ENCODE measurements at regions not wholly inside any gene's neighbourhood (a gene's known extent, or its start where the extent isn't known, plus 50 kb on each side); places are given as distances from the start of the nearest gene placed in this dataset.
"Not testable (repeated sequence)": the region's sequence is repeated elsewhere in the genome, so short reads cannot be mapped to it uniquely, and the experiment has no call there.

GRCh38 chr7:93048136-93048930 lies 69.4 kb downstream of the SAMD9 start:
- DNase-seq (ENCODE audit: low read depth in 2 of 2), result no peak

DNA sequence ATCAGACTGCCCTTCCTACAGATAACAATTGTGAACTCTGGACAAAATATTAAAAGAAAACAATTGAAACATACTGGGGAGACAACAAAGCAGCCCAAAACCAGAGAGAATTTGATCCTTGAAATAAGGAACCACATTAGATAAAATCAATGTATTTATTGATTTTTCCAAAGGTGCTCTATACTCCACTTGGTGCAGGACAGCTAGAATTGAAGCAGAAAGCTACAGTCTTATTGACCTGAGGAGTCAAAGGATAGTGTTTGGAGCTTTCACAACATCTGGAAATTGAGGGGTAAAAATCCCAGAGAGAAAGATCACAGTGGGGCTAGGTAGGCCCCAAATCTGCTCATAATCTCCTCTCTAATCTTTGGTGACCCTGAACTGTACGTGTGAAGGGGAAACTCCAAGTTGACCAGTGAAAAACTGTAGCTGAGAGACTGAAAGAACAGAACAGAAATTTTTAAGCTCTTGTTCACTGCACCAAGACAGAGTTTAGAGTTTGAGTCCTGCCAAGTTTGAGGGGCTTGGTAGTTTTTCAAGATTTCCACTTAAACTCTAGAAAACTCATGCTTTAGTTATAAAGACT lies 70.2 kb downstream of the SAMD9 start:
- DNase-seq (ENCODE audit: low read depth in 2 of 2), result no peak

GRCh38 chr7:93046641-93047040 lies 71.1 kb downstream of the SAMD9 start:
- no peak for DNase-seq (ENCODE audit: low read depth in 2 of 2)

GRCh38 chr7:93044147-93044810 lies 73.5 kb downstream of the SAMD9 start:
- peak; percentile 92 to 93 for DNase-seq (ENCODE audit: low read depth in 2 of 2)

GRCh38 chr7:93043385-93043985 lies 74.3 kb downstream of the SAMD9 start:
- peak; percentile 86 to 87 for DNase-seq (ENCODE audit: low read depth in 2 of 2)

- no peak for DNase-seq (ENCODE audit: low read depth in 2 of 2)
Measured at GRCh38 chr7:93040355-93040754, 77.4 kb downstream of the SAMD9 start.

DNA sequence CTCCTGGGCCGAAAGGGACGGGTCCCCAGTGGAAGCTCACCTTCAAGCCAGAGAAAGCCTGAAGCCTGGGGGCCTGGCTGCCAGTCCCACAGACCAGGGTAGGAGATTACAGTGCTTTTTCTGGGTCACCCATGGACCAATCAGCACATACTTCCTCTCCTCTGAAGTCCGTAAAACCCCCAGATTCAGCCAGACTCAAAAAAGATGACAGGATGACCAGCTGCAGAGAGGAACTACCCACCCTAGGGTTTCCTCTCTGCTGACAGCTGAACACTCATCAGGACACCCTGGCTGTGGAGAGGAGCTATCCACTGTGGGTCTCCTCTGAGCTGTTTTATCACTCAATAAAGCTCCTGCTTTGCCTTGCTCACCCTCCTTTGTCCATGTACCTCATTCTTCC lies 78.0 kb downstream of the SAMD9 start:
- no peak for DNase-seq (ENCODE audit: low read depth in 2 of 2)

DNA sequence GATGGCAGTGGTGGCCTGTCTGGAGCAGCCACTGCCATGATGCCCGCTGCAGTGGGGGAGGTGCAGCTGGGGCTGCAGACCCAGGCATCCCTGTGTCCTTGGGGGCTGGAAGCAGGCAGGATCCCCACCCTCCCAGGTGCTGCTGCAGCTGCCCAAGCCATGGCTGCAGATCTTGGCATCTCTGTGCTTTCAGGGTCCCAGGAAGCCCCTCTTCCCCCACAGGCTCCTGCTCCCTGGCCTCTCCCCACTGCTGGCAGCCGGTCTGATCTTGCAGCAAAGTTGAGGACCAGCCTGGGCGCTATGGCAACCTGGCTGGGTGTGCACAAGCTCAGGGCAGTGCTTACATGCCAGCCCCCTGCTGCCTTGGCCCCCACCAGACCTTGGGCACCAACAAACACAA lies 78.5 kb downstream of the SAMD9 start:
- no peak for DNase-seq (ENCODE audit: low read depth in 2 of 2)

- DNase-seq (ENCODE audit: low read depth in 2 of 2), result no peak
Measured at GRCh38 chr7:93036807-93037206, 81.0 kb downstream of the SAMD9 start.

GRCh38 chr7:93036149-93036640 lies 81.6 kb downstream of the SAMD9 start:
- no peak for DNase-seq (ENCODE audit: low read depth in 2 of 2)

DNA sequence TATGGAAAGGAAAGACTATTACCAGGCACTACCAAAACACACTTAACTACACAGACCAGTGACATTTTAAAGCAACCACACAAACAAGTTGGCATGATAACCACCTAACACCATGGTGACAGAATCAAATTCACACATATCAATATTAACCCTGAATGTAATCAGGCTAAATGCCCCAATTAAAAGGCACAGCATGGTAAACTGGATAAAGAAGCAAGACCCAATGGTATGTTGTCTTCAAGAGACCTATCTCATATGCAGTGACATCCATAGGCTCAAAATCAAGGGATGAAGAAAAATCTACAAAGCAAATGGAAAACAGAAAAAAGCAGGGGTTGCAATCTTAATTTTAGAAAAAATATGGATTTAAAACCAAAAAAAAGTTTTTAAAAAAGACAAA lies 86.0 kb downstream of the SAMD9 start:
- no peak for DNase-seq (ENCODE audit: low read depth in 2 of 2)

DNA sequence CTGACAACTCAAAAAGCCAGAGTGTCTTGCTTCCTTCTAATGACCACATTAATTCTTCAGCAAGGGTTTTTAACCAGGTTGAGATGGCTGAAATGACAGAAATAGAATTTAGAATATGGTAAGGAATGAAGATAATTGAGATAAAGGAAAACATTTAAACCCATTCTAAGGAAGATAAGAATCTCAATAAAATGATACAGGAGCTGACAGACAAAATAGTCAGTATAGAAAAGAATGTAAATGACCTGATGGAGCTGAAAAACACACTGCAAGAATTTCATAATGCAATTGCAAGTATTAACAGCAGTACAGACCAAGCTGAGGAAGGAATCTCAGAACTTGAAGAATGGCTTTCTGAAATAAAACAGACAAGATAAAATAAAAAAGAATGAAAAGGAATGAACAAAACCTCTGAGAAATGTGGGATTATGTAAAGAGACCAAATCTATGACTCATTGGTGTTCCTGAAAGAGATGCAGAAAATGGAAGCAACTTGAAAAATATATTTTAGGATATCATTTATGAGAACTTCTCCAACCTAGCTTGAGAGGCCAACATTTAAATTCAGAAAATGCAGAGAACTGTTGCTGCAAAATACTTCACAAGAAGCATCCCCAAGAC lies 87.1 kb downstream of the SAMD9 start:
- DNase-seq (ENCODE audit: low read depth in 2 of 2), result peak in 1 of 2 experiments; percentile 33

DNA sequence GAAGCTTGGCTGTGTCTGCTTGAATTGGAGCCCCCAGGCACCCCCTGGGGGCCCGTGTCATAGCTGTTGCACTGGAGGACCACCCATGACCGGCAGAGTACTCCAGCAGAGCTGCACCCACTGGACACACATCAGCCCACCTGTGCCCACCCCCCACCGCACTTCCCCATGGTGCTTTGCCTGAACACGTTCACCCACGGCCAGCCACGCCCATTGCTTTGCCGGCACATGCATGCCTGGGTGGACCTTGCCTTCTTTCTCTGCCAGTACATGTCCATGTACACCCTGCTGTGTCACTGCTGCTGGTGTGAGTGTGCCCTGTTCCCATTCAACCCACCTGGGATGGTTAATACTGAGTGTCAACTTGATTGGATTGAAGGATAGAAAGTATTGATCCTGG lies 88.7 kb downstream of the SAMD9 start:
- DNase-seq (ENCODE audit: low read depth in 2 of 2), result no peak

DNA sequence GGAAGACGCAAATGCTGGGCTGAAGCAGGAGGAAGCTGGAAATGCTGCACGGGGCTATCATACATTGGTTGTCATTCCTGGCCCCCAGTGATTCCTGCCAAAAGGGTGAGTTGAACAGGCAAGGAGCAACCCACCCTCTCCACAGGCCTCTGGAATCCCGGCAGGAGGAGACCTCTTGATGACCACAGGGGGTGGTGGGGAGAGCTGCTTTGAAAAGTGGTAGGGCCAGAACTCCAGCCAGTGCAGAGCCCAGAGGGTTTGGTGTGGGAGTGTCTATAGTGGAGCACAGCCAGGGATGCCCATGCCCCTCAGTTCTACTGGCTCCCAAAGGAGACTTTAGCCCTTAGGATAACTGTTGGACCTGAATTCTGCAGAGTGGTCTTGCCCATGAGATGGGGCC lies 89.2 kb downstream of the SAMD9 start:
- DNase-seq (ENCODE audit: low read depth in 2 of 2), result no peak

DNA sequence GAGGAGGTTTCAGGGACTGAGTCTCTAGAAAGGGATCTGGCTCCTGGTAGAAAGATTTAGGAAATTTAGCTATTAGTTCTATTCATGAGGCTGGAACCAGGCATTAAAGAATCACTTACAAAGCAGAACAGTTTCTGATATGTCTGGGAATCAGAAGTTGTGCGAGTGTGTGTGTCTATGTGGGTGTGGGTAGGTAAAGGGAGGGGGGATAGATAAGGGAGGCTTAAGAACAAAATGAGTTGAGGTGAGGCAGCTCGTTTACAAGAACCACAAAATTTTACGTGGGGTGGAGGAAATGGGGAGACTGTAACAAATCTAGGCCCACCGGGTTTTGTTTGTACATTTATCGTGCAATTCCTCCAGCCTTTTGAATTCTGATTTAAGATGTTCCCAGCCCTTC lies 90.7 kb downstream of the SAMD9 start:
- no peak for DNase-seq (ENCODE audit: low read depth in 2 of 2)

DNA sequence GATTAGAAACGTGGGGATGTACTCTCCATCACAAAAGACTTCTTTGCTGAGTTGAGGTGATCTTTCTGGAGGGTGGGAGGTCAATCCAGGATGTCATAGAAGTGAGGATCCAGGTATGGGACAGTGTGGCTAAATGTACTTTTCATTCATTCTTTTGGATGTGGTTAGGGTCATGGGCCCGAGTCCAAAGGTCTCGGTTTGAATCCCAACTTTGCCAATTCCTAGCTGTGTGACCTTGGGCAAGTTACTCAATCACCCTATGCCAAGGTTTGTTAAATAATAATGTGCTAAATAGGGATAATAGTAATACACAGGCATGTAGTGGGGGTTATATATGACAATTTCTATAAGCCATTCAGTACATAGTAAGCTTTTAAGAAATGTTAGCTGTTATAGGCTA lies 91.4 kb downstream of the SAMD9 start:
- DNase-seq (ENCODE audit: low read depth in 2 of 2), result no peak

DNA sequence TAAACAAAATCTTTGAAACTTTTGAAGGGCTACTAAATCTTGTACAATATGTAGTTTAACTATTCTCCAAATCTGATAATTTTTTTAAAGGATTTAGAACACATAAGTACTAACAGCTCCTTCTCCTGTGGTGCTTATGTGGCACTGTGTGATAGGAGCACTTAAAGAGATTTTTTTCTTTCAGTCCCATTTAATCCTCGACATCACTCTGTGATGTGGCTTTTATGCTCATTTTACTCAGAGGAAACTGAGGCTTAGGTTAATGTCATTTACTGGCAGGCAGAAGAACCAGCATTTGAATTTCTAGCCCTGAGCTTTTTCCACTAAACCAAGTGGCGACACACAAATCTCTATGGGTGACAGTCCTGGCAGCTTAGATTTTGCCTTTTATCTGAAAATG lies 92.4 kb downstream of the SAMD9 start:
- DNase-seq (ENCODE audit: low read depth in 2 of 2), result no peak

DNA sequence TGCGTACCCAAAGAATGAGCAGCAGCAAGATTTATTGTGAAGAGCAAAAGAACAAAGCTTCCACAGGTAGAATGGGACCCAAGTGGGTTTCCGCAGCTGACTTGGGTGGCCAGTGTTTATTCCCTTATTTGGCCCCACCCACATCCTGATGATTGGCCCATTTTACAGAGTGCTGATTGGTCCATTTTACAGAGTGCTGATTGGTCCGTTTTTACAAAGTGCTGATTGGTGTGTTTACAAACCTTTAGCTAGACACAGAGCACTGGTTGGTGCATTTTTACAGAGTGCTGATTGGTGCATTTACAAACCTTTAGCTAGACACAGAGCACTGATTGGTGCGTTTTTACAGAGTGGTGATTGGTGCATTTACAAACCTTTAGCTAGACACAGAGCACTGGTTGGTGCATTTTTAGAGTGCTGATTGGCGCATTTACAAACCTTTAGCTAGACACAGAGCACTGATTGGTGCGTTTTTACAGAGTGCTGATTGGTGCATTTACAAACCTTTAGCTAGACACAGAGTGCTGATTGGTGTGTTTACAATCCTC lies 94.8 kb downstream of the SAMD9 start:
- DNase-seq (ENCODE audit: low read depth in 2 of 2), result not testable (repeated sequence)

DNA sequence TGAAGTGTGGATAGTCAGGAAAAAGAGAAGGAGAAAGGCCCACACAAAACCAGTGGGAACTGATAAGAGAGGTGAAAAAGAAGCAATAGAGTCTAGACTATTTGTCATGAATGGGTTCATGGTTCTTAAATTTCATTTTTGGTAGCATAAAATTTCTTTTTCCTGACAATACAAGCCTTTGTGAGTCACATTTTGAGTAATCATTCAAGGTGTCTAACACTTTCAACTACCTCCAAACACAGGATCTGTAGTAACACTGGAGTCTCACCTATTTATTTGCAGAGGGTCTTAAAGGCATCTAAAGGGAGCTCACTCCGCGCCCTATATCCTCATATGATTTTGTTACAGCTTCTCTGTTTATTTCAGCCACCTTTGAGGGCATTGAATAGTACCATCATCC lies 96.0 kb downstream of the SAMD9 start:
- DNase-seq (ENCODE audit: low read depth in 2 of 2), result no peak

DNA sequence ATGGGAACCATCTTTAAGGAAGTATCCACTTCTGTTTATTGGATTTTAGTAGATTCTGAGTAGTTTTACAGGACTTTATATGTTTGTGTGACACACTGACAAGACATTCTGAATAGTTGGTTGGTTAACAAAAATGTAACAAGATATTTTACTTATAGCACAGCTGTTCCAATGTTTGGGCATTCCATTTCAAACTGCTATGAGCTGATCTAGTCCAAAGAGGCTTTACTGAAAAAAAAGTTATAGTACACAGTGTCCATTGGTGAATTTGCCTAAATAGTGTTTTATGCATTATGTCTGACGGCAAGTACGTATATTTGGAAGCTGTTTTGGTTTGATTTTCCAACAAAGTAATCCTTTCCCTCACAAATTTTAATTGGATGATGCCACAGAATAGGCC lies 99.1 kb downstream of the SAMD9 start:
- DNase-seq (ENCODE audit: low read depth in 2 of 2), result peak in 1 of 2 experiments; percentile 41

GRCh38 chr7:93016681-93017381 lies 100.9 kb downstream of the SAMD9 start:
- no peak for DNase-seq (ENCODE audit: low read depth in 2 of 2)
